ENCODE measurements at regions not wholly inside any gene's neighbourhood (a gene's known extent, or its start where the extent isn't known, plus 50 kb on each side); places are given as distances from the start of the nearest gene placed in this dataset.
"Not testable (repeated sequence)": the region's sequence is repeated elsewhere in the genome, so short reads cannot be mapped to it uniquely, and the experiment has no call there.

DNA sequence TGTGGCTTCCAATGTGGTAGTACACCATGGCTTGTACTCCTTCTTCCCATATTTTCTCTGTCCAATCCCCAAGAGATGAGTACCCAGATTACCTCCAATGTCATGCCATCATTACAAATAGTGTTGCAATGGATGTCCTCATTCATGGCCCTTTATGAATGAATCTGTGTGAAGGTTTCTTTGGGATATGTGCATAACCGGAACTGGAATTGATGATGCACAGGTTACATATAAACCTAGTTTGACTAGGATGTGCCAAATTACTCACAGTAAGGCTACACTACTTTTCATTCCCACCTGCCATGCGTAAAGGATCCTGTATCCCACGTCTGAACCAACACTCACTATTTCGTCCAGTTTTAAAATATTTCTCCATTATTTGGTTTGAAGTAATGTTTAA, 173.9 kb upstream of the CXCR4 start:
- TF ChIP-seq, protein P1, sequence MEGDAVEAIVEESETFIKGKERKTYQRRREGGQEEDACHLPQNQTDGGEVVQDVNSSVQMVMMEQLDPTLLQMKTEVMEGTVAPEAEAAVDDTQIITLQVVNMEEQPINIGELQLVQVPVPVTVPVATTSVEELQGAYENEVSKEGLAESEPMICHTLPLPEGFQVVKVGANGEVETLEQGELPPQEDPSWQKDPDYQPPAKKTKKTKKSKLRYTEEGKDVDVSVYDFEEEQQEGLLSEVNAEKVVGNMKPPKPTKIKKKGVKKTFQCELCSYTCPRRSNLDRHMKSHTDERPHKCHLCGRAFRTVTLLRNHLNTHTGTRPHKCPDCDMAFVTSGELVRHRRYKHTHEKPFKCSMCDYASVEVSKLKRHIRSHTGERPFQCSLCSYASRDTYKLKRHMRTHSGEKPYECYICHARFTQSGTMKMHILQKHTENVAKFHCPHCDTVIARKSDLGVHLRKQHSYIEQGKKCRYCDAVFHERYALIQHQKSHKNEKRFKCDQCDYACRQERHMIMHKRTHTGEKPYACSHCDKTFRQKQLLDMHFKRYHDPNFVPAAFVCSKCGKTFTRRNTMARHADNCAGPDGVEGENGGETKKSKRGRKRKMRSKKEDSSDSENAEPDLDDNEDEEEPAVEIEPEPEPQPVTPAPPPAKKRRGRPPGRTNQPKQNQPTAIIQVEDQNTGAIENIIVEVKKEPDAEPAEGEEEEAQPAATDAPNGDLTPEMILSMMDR (IDR thresholded peaks at IDR 0.05; ENCODE audit: extremely low read depth, missing control alignments) = no peak
- no peak for DNase-seq (ENCODE audit: low spot score)

DNA sequence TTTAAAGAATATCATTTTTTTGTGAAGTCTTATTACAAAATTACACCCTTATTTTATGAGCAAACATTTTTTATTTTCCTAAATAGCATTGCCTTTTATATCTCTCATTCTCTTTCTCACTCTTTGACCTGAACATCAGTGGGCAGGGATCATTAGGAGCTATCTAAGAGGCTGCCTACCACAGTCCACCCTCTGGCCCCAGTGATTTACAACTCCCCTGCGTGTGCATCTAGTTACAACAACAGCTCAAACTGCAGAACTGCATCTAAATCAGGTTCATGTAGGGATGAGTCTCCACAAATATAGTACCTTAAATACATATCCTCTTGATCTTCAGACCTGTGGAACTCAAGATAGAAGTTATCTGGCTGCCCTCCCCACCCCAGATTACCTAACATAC, 172.4 kb upstream of the CXCR4 start:
- DNase-seq (ENCODE audit: low spot score) = no peak
- TF ChIP-seq, protein P1 (IDR thresholded peaks at IDR 0.05; ENCODE audit: extremely low read depth, missing control alignments) = no peak

DNA sequence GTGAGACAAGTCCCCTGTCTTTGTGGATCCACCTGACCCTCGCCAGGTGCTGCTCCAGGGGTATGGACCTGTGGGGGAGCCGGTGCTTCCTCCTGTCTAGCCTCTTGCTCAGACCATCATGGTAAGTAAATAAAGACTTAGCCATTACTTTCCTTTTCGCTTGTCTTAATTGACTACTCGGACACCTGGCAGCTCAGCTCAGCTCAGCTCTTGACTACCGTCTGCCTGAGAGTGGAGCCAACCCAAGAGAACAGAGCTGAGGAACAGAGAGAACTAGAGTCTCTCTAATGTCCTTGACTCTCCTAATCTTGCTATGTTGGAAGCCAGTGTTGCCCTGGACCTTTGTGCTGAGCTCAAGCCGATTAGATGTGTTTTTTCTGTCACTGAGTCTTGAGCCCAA, 170.3 kb upstream of the CXCR4 start:
- TF ChIP-seq, protein P1 (IDR thresholded peaks at IDR 0.05; ENCODE audit: extremely low read depth, missing control alignments) = no peak
- no peak for DNase-seq (ENCODE audit: low spot score)

DNA sequence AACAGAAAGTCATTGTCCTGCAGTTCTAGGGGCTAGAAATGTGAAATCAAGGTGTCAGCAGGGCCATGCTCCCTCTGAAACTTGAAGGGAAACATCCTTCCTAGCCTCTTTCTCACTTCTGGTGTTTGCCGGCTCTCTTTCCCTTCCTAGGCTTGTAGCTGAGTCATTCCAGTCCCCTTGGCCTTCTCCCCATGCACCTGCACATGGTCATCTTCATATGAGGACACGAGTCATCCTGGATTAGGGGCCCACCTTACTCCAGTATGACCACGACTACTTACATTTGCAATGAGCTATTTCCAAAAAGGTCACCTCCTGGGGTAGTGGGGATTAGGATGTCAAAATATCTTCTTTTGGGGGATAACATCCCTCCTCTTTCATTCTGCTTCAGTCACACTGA, 168.5 kb upstream of the CXCR4 start:
- TF ChIP-seq, protein P1 (IDR thresholded peaks at IDR 0.05; ENCODE audit: extremely low read depth, missing control alignments) = no peak
- no peak for DNase-seq (ENCODE audit: low spot score)

DNA sequence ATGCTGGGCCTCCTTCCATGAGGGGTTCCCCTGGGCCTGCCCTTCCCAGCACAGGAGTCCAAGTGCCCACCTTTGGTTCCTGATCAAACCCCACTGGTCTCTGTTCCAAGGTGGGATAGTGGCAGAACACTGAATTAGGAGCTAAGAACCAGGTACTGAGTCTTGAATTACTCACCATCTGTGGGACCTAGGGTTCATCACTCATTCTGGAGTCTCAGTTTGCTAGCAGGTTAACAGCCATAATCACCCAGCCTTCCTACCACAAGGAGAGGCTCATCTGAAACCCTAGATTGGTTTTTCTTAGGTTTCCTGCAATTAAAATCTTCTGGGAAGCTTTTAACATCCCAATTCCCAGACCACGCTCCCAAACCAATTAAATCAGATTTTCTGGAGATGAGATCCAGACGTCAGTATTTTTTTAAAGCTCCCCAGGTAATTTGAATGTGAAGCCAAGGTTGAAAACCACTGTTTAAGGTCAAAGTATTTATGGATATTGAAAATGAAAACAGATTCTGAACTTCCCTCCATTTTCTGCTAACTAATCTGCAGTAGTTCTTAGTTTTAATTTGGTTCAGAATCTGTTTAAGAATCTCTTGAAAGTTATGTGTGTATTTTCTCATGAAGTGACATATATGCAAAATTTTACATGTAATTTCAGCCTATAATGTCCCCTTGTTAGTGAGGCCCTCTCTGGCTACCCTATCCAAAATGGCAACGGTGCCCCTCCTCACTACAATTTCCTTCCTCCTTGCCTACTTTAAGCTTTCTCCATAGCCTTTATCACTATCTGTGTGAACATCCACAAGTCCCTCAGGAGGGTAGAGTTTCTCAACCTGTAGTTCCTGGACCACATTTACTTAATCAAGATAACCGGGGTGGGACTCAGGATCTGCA, 166.5 kb upstream of the CXCR4 start:
- TF ChIP-seq, protein P1 (IDR thresholded peaks at IDR 0.05; ENCODE audit: extremely low read depth, missing control alignments) = no peak
- peak; percentile 25 for DNase-seq (ENCODE audit: low spot score)

DNA sequence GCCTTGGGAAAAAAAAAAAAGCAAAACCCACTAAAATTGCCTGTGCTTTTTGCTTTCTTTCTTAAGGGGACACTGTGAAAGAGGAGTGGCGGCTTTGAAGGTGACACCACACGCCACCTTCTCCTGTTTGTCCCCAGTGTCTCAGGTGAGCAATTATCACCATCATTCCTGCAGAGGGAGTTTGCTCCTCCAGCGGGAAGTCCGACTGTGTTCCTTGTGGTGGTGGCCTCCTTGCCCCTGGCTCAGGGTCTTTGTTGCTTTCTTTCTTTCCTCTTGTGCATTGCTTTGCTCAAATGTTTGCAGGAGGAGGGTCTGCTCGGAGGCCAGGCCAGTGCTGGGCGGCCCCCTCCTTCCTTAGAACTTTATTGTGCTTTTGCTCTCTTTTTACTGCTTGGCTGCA, 164.3 kb upstream of the CXCR4 start:
- no peak for DNase-seq (ENCODE audit: low spot score)
- TF ChIP-seq, protein P1 (IDR thresholded peaks at IDR 0.05; ENCODE audit: extremely low read depth, missing control alignments) = no peak

DNA sequence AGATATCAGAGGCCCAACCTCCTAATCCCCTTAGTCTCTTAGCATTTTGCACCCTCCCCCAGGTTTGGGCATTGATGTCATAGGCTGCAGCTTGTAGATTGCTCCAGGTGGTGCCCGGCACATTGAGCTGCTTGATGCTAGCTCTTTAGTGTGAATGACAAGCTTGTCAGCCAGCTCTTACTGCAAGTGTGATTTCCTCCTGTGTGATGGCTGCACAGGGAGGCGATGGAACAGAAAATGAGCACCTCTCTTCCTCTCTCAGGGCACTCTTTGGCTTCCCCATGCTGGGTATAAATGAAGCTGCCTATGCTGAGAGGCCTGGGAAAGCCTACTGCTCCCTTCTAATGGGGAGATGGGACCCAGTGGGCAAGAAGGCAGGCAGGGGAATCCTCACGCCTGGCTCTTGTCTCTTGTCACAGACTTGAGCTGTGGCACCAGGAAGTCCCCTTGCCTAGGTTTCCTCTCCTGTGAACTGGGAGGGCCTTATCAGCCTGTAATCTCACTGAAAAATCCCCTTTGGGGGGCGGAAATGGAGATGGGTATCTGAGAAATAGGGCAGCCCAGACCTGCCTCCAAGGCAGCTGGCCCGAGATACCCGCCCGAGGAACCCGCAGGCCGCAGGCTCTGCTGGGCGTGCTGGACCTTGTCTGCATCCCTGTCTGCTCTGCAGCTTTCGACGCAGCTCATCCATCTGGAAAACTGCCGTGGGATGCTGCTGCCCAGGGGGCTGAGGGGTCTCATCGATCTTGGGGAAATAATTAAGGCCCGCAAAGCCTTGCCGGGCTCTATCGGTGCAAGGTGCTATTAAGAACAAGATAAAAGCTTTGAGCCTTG, 163.5 kb upstream of the CXCR4 start:
- DNase-seq (ENCODE audit: low spot score) = peak; percentile 23
- TF ChIP-seq, protein P1 (IDR thresholded peaks at IDR 0.05; ENCODE audit: extremely low read depth, missing control alignments) = no peak

DNA sequence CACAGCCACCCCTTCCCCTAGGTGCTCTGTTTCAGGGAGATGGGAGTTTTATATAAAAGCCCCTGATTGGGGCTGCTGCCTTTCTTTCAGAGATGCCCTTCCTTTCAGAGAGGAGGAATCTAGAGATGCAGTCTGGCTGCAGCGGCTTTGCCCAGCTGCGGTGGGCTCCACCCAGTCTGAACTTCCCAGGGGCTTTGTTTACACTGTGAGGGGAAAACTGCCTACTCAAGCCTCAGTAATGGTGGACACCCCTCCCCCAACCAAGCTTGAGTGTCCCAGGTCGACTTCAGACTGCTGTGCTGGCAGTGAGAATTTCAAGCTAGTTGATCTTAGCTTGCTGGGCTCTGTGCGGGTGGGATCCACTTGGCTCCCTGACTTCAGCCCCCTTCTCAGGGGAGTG, 148.4 kb upstream of the CXCR4 start:
- DNase-seq (ENCODE audit: low spot score) = not testable (repeated sequence)

Data from GM20000 (cell line).